AG04449 (cell line): ENCODE measurements at regions not wholly inside any gene's neighbourhood (a gene's known extent, or its start where the extent isn't known, plus 50 kb on each side); places are given as distances from the start of the nearest gene placed in this dataset.
"Not testable (repeated sequence)": the region's sequence is repeated elsewhere in the genome, so short reads cannot be mapped to it uniquely, and the experiment has no call there.

Experiments used
- CTCF ChIA-PET: fragments of 350-600 bp; formaldehyde crosslinking; extraction: SDS; loops from one replicate; lab custom pipeline; 2021; ENCODE audit warnings: antibody characterized with exemption; lab: Yijun Ruan, JAX
- POLR2A ChIA-PET: fragments of 400-600, 350-600 bp; formaldehyde crosslinking; extraction: SDS; loops from one replicate; lab custom pipeline; 2020; ENCODE audit warnings: antibody characterized with exemption, inconsistent platforms; lab: Yijun Ruan, JAX
- DNase-seq: peaks from one replicate; pipeline ENCODE4 v3.0.0-alpha.2; 2010; ENCODE audit warnings: low read depth, low spot score
- H3K4me3 ChIP-seq: 2 replicates; pipeline ENCODE4 v1.5.1; 2011; ENCODE audit warnings: low read depth, mild to moderate bottlenecking, control low read depth, low read length
- TF ChIP-seq, protein P1 (sequence below): IDR thresholded peaks from one replicate; pipeline ENCODE4 v1.5.1; 2011; ENCODE audit warnings: mild to moderate bottlenecking, moderate library complexity, low read length, control low read depth, inconsistent platforms; ENCODE audit not compliant: insufficient read depth; ENCODE audit errors: missing control alignments

DNA sequence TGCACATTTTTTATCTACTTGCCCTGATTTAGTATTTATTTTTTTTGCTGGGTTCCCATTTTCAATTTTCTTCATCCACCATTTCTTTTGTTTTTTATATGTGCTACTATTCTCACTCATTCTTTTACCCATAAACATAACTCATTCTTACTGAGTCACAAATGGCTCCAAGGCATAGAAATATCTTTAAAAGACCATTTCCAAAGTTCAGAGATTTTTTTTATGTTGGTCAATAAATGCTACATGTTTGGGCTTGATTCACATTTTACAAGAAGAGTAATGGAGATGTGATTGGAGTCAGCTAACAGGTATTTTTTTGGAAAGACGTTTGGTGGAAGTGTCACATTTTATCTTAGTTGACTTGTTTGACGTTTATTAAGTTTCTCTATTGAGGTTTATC, 1303.2 kb upstream of the LRRTM3 start:
- H3K4me3 ChIP-seq: no peak overlapping the region
- CTCF ChIA-PET: no interaction called here
- no peak for DNase-seq
- POLR2A ChIA-PET: no interaction called here
- TF ChIP-seq, protein P1, sequence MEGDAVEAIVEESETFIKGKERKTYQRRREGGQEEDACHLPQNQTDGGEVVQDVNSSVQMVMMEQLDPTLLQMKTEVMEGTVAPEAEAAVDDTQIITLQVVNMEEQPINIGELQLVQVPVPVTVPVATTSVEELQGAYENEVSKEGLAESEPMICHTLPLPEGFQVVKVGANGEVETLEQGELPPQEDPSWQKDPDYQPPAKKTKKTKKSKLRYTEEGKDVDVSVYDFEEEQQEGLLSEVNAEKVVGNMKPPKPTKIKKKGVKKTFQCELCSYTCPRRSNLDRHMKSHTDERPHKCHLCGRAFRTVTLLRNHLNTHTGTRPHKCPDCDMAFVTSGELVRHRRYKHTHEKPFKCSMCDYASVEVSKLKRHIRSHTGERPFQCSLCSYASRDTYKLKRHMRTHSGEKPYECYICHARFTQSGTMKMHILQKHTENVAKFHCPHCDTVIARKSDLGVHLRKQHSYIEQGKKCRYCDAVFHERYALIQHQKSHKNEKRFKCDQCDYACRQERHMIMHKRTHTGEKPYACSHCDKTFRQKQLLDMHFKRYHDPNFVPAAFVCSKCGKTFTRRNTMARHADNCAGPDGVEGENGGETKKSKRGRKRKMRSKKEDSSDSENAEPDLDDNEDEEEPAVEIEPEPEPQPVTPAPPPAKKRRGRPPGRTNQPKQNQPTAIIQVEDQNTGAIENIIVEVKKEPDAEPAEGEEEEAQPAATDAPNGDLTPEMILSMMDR: no peak

DNA sequence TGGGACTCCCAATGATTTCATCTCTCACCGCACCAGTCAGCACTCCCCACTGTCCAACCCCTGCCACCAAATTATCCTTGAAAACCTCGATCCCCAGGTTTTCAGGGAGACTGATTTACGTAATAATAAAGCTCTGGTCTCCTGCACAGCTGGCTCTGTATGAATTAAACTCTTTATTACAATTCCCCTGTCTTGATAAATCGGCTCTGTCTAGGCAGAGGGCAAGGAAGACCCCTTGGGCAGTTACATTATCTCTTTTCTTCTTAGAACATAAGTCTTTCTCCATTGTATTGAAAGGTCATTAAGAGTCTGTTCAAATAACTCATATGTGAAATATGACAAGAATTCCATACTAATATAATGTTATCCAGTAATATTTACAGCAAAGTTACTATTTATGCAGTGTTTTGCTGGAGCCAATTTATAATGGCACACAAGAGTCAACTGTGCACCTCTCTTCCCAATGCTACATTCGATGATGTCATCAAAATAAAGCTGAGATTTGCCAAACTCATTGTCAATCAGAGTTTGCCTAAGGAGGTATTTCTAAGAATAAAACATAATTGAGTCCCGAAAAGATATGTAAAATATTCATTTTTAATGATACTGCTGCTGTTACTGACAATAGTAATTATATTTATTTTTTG, 1297.2 kb upstream of the LRRTM3 start:
- CTCF ChIA-PET: no interaction called here
- POLR2A ChIA-PET: no interaction called here
- H3K4me3 ChIP-seq: no peak overlapping the region
- TF ChIP-seq, protein P1: no peak
- no peak for DNase-seq

DNA sequence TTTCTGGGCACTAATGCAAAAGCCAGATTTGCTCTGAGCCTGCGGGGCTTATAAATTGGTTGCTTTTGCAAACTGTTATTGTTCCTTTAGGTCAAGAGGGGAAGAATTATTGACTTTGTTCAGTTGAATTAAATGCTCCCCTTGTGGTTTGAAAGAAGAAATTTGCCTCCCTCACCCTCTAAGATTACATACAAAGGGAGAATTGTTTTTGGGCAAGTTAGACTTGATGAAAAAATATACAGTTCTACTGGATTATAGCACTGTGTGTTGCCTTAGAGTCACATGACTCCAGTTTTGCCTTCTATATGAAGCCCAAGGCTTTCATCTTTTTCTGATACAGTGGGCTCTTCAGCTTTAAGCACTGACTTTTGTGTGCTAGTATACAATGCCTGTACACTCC, 1265.8 kb upstream of the LRRTM3 start:
- TF ChIP-seq, protein P1: no peak
- no peak overlapping the region for H3K4me3 ChIP-seq
- DNase-seq: no peak
- POLR2A ChIA-PET: no interaction called here
- CTCF ChIA-PET: no interaction called here

DNA sequence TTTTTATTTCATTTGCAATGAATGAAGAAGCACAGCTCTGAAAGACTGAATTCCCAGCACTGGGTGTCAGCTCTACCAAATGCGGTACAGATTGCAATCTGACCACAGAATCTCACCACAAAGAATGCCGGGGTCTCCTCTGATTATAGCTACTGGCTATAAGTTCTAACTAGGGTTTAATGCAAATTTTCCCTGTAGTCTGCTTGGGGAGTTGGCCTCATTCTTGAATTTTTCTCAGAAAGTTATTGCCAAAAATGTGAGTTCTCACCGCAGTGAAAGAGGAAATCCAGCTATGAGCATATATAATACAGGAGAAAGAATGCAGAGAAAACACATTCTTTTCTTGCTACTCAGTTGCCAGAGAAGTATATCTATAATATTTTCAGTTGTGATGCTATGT, 1255.7 kb upstream of the LRRTM3 start:
- TF ChIP-seq, protein P1: no peak
- no peak overlapping the region for H3K4me3 ChIP-seq
- CTCF ChIA-PET: no interaction called here
- POLR2A ChIA-PET: no interaction called here
- DNase-seq: peak; percentile 85

DNA sequence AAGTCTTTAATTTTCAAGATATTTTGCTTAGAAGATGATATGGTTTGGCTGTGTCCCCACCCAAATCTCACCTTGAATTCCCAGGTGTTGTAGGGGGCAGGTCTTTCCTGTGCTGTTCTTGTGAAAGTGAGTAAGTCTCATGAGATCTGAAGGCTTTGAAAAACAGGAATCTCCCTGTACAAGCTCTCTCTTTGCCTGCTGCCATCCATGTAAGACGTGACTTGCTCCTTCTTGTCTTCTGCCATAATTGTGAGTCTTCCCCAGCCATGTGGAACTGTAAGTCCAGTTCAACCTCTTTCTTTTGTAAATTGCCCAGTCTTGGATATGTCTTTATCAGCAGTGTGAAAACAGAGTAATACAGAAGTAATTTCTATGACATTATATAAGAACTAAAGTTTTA, 1255.2 kb upstream of the LRRTM3 start:
- CTCF ChIA-PET: interaction anchor here (0.6 kb wide), 1 partner anchor 1851 kb away, joined by 3 read pairs; no protein-coding TSS in a partner anchor
- POLR2A ChIA-PET: not testable (repeated sequence)

DNA sequence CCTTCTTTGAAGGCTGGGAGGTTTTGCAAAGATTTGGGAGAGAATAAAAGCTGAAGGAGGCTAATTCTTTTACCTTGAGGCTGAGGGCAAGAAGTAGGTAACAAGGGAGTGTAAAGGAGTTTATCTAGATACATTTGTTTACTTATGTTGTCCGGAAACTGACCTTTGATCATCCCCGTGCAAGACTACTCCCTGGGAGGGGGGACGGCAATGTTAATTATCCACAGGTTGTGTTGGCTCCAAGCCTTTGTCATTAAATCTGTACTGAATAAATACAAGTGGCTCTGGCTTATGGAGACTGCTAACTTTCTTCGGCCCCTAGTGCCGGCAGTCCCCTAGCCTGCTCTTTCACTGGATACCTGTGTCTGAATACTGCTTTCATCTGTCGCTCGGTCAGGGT, 1250.6 kb upstream of the LRRTM3 start:
- no peak for DNase-seq
- ChIA-PET CTCF (no interaction called here), POLR2A (no interaction called here)
- TF ChIP-seq, protein P1: no peak
- no peak overlapping the region for H3K4me3 ChIP-seq

More for the DNA sequence above, 1255.2 kb upstream of the LRRTM3 start:
- not testable (repeated sequence) for H3K4me3 ChIP-seq, DNase-seq

DNA sequence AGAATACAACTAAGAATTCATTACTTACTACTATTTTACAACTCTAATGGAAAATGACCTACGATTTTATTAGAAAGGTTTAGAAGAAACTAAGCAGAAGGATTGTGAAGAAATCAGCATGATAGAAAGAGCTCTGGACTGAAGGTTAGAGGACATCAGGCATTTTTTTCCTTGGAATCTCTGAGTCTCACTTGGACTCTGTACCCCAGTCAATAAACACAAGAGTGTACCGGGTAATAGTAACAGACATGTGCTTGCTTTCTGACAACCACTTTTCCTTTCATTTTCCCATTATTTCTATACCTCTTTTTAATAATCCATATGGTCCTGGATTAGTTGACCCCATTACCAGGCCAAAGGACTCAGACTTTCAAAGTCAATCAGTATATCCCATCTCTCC, 1240.9 kb upstream of the LRRTM3 start:
- TF ChIP-seq, protein P1: no peak
- POLR2A ChIA-PET: no interaction called here
- H3K4me3 ChIP-seq: no peak overlapping the region
- DNase-seq: no peak
- CTCF ChIA-PET: no interaction called here
